ENCODE measurements at regions not wholly inside any gene's neighbourhood (a gene's known extent, or its start where the extent isn't known, plus 50 kb on each side); places are given as distances from the start of the nearest gene placed in this dataset.

GRCh38 chr11:69936771-69937170 lies 117.6 kb upstream of the FGF3 start:
- Mint-ChIP-seq H3K4me1 (peaks cover 23 to 36% of the 10 kb centered on the region in 2 experiments), H3K27ac (no peak overlapping the region), H3K9me3 (no peaks in the 10 kb centered on the region; a peak in 2 of 5 replicates), H3K4me3 (no peak overlapping the region), H3K27me3 (ENCODE audit: low read depth) (peaks cover 48% of the 10 kb centered on the region), H3K36me3 (ENCODE audit: insufficient read depth in 1 of 3, low read depth in 3 of 3) (no peaks in the 10 kb centered on the region; a peak in 1 of 7 replicates)
- Histone ChIP-seq H3K9ac (ENCODE audit: extremely low read depth, insufficient read length, low read length) (no peak overlapping the region), H3K4me2 (ENCODE audit: insufficient read depth, insufficient read length, low read length) (no peak overlapping the region), H3K27me3 (ENCODE audit: insufficient read depth, low read length) (no peaks in the 10 kb centered on the region), H3K9me3 (ENCODE audit: control insufficient read depth, low read depth, low read length) (no peaks in the 10 kb centered on the region), H4K20me1 (ENCODE audit: control insufficient read depth, insufficient read depth, insufficient read length) (no peaks in the 10 kb centered on the region), H3K23me2 (ENCODE audit: insufficient read length, low read depth, low read length, poor library complexity, severe bottlenecking) (peaks cover 3% of the 10 kb centered on the region), H3K27ac (ENCODE audit: insufficient read length, low read depth, low read length) (no peak overlapping the region), H3K4ac (ENCODE audit: low read depth, low read length) (no peak overlapping the region), H3K18ac (ENCODE audit: insufficient read length, low read depth, low read length) (no peak overlapping the region), H2BK12ac (ENCODE audit: insufficient read length, low read depth, low read length) (no peak overlapping the region), H3T11ph (ENCODE audit: low read length) (no peak overlapping the region), H2AK5ac (ENCODE audit: insufficient read length, low read length) (no peak overlapping the region), H2BK120ac (ENCODE audit: low read depth, low read length, poor library complexity, severe bottlenecking) (no peak overlapping the region), H4K91ac (ENCODE audit: insufficient read length, low read depth, low read length) (no peak overlapping the region), H2BK20ac (ENCODE audit: low read depth, low read length, poor library complexity, severe bottlenecking) (no peak overlapping the region), H3K14ac (ENCODE audit: insufficient read depth, low read length) (no peak overlapping the region), H3K56ac (ENCODE audit: insufficient read length, low read depth, low read length) (no peak overlapping the region), H3K79me2 (ENCODE audit: insufficient read depth, low read length) (no peaks in the 10 kb centered on the region), H3K4me1 (ENCODE audit: insufficient read depth, low read length) (peaks cover 3% of the 10 kb centered on the region), H3K79me1 (ENCODE audit: insufficient read depth, low read depth, low read length, poor library complexity, severe bottlenecking) (no peaks in the 10 kb centered on the region), H2AFZ (ENCODE audit: low read length) (no peak overlapping the region), H2BK5ac (ENCODE audit: insufficient read length, low read length) (no peak overlapping the region), H2BK15ac (ENCODE audit: low read depth, low read length) (no peak overlapping the region), H4K5ac (ENCODE audit: insufficient read length, low read depth, low read length) (no peak overlapping the region), H4K8ac (replicated peaks; ENCODE audit: insufficient read length, low read depth, low read length) (no peak overlapping the region), H3K23ac (ENCODE audit: insufficient read length, low read depth, low read length) (no peak overlapping the region)
- WGBS (ENCODE audit: extremely low coverage, insufficient read length, low lambda C conversion rate): no CpG with 5 or more reads among the region's 2 CpGs
- TF ChIP-seq CTCF (conservative IDR thresholded peaks at IDR 0.05): no peak
- no peak for DNase-seq
